CD14-positive monocyte (primary cell): ENCODE measurements at regions not wholly inside any gene's neighbourhood (a gene's known extent, or its start where the extent isn't known, plus 50 kb on each side); places are given as distances from the start of the nearest gene placed in this dataset.

Experiments
- DNase-seq, 3 donors: peaks; one replicate each; pipeline ENCODE4 v3.0.0-alpha.2; 2011 to 2022
- H2AFZ ChIP-seq: 2 replicates; pipeline ENCODE4 v1.6.0; 2012; ENCODE audit warnings: mild to moderate bottlenecking, low read depth, low read length, inconsistent platforms; ENCODE audit not compliant: insufficient read depth, poor library complexity, severe bottlenecking
- H3K27ac ChIP-seq, 2 donors: 1 replicate in 1 of 2; 2 replicates in 1 of 2; pipeline ENCODE4 v1.5.1; 2012 to 2013; ENCODE audit warnings: low read length in 2 of 2, control low read depth in 1 of 2, inconsistent platforms in 1 of 2, low read depth in 1 of 2, mild to moderate bottlenecking in 1 of 2
- H3K27me3 ChIP-seq, 2 donors: one replicate each; pipeline versions ENCODE4 v1.6.0 to v1.6.1; 2011 to 2013; ENCODE audit warnings: low read length in 2 of 2; ENCODE audit not compliant: control insufficient read depth in 2 of 2, insufficient read depth in 2 of 2
- H3K36me3 ChIP-seq, 2 donors: replicated peaks in 1 of 2; 1 replicate in 1 of 2; 2 replicates in 1 of 2; pipeline versions ENCODE4 v1.5.1 to v1.6.1; 2012 to 2013; ENCODE audit warnings: low read length in 2 of 2, control low read depth in 1 of 2, inconsistent platforms in 1 of 2, mild to moderate bottlenecking in 1 of 2; ENCODE audit not compliant: insufficient read depth in 2 of 2, control insufficient read depth in 1 of 2
- H3K4me1 ChIP-seq, 2 donors: 1 replicate in 1 of 2; 2 replicates in 1 of 2; pipeline versions ENCODE4 v1.5.1 to v1.6.1; 2012 to 2013; ENCODE audit warnings: low read length in 2 of 2, control low read depth in 1 of 2, inconsistent platforms in 1 of 2, mild to moderate bottlenecking in 1 of 2, moderate library complexity in 1 of 2; ENCODE audit not compliant: insufficient read depth in 2 of 2, control insufficient read depth in 1 of 2
- H3K4me2 ChIP-seq: replicated peaks from 2 replicates; pipeline ENCODE3; 2012; ENCODE audit warnings: low read length, moderate library complexity, mild to moderate bottlenecking; ENCODE audit not compliant: poor library complexity, severe bottlenecking; ENCODE audit errors: extremely low read depth
- H3K4me3 ChIP-seq, 3 experiments: fragments of 200-600 bp in 1 of 3; sonication (generic) in 1 of 3; replicated peaks in 1 of 3; 1 replicate in 2 of 3; 2 replicates in 1 of 3; pipeline ENCODE4 v1.5.1; 2011 to 2013; ENCODE audit warnings: low read length in 3 of 3, mild to moderate bottlenecking in 3 of 3, control low read depth in 2 of 3, low read depth in 2 of 3, inconsistent platforms in 1 of 3, moderate library complexity in 1 of 3
- H3K79me2 ChIP-seq: 2 replicates; pipeline ENCODE4 v1.6.0; 2012; ENCODE audit warnings: mild to moderate bottlenecking, control low read depth, inconsistent platforms, low read length, moderate library complexity; ENCODE audit not compliant: insufficient read depth
- H3K9ac ChIP-seq: 2 replicates; pipeline ENCODE4 v1.6.0; 2017; ENCODE audit warnings: low read length, mild to moderate bottlenecking; ENCODE audit not compliant: insufficient read depth, poor library complexity, severe bottlenecking
- H3K9me3 ChIP-seq, 2 donors: replicated peaks in 1 of 2; 1 replicate in 1 of 2; 2 replicates in 1 of 2; pipeline versions ENCODE4 v1.5.1 to v1.6.1; 2012 to 2013; ENCODE audit warnings: low read length in 2 of 2, control low read depth in 1 of 2; ENCODE audit not compliant: control insufficient read depth in 1 of 2, insufficient read depth in 1 of 2
- H4K20me1 ChIP-seq: 2 replicates; pipeline ENCODE4 v1.6.0; 2012; ENCODE audit warnings: mild to moderate bottlenecking, low read length, control low read depth, moderate library complexity; ENCODE audit not compliant: insufficient read depth
- H3K27ac Mint-ChIP-seq, 7 donors: one replicate each; pipeline ENCODE4 v1.8.0; 2020; ENCODE audit warnings: mild to moderate bottlenecking in 7 of 7, mixed read lengths in 7 of 7, moderate library complexity in 6 of 7, inconsistent platforms in 2 of 7
- H3K27me3 Mint-ChIP-seq, 3 donors: one replicate each; pipeline ENCODE4 v1.8.0; 2021 to 2022; ENCODE audit warnings: low read depth in 3 of 3, mild to moderate bottlenecking in 3 of 3, mixed read lengths in 3 of 3, moderate library complexity in 3 of 3, inconsistent platforms in 1 of 3
- H3K36me3 Mint-ChIP-seq, 2 donors: one replicate each; pipeline ENCODE4 v1.8.0; 2020; ENCODE audit warnings: mixed read lengths in 2 of 2, inconsistent platforms in 1 of 2, mild to moderate bottlenecking in 1 of 2
- H3K4me1 Mint-ChIP-seq: one replicate; pipeline ENCODE4 v1.8.0; 2020; ENCODE audit warnings: mild to moderate bottlenecking, mixed read lengths
- H3K4me3 Mint-ChIP-seq, 2 donors: one replicate each; pipeline ENCODE4 v1.8.0; 2020; ENCODE audit warnings: mild to moderate bottlenecking in 2 of 2, mixed read lengths in 2 of 2, moderate library complexity in 1 of 2
- H3K9me3 Mint-ChIP-seq, 7 donors: one replicate each; pipeline ENCODE4 v1.8.0; 2020 to 2022; ENCODE audit warnings: mixed read lengths in 7 of 7, mild to moderate bottlenecking in 6 of 7, moderate library complexity in 6 of 7, inconsistent platforms in 2 of 7
- CTCF ChIP-seq: fragments of 200-600 bp; IDR thresholded peaks from one replicate; pipeline ENCODE4 v1.8.0; 2022; ENCODE audit warnings: antibody characterized with exemption, mild to moderate bottlenecking
- WGBS: methylation state at CpG from one replicate; pipeline ENCODE4 v1.1.5; 2013; ENCODE audit warnings: missing lambda C conversion rate; ENCODE audit not compliant: insufficient coverage; 5-methylcytosine and 5-hydroxymethylcytosine counted together
- intact Hi-C, 2 donors: fragments of 100-400 bp; cut with micrococcal nuclease; formaldehyde crosslinking; loops; one replicate each; pipeline versions ENCODE4 v1.15.0 to v1.15.1; 2023

- peaks cover 7% of the 10 kb centered on the region for H3K4me1 Mint-ChIP-seq
- WGBS: 91% methylated on average over 4 of the region's 10 CpGs
- Histone ChIP-seq H3K4me1 (peaks cover 2 to 3% of the 10 kb centered on the region in 2 donors), H3K4me3 (no peak overlapping the region), H2AFZ (no peak overlapping the region), H3K27ac (no peak overlapping the region), H3K79me2 (no peaks in the 10 kb centered on the region), H3K36me3 (no peaks in the 10 kb centered on the region), H3K27me3 (no peaks in the 10 kb centered on the region), H3K9me3 (no peaks in the 10 kb centered on the region), H4K20me1 (no peaks in the 10 kb centered on the region), H3K4me2 (no peak overlapping the region), H3K9ac (no peak overlapping the region)
- H3K27ac Mint-ChIP-seq: no peak overlapping the region
- DNase-seq: no peak
- no peaks in the 10 kb centered on the region for H3K36me3 Mint-ChIP-seq
- intact Hi-C loops: loop anchor here in 1 of 2 donors (10.0 kb wide), 1 partner anchor 309 kb away; no protein-coding TSS in a partner anchor
- no peak overlapping the region for H3K4me3 Mint-ChIP-seq
- H3K9me3 Mint-ChIP-seq: no peaks in the 10 kb centered on the region
- TF ChIP-seq CTCF: no peak
- peaks cover 0 to 4% (median 0%) of the 10 kb centered on the region in 3 donors for H3K27me3 Mint-ChIP-seq
Observed at GRCh38 chr15:62785881-62786828, 256.4 kb upstream of the TPM1 start.

- H3K4me3 ChIP-seq: no peak overlapping the region
- no peaks in the 10 kb centered on the region for H3K4me1 ChIP-seq
- no peaks in the 10 kb centered on the region for H3K9me3 ChIP-seq
- H3K27me3 ChIP-seq: no peaks in the 10 kb centered on the region
- H3K79me2 ChIP-seq: no peaks in the 10 kb centered on the region
- H4K20me1 ChIP-seq: no peaks in the 10 kb centered on the region
- intact Hi-C loops: loop anchor here in 1 of 2 donors (10.0 kb wide), 1 partner anchor 307 kb away; no protein-coding TSS in a partner anchor
- no peak for TF ChIP-seq CTCF
- no peak overlapping the region for H3K4me2 ChIP-seq
- H3K9ac ChIP-seq: no peak overlapping the region
- H3K4me1 Mint-ChIP-seq: no peaks in the 10 kb centered on the region
- H3K9me3 Mint-ChIP-seq: no peaks in the 10 kb centered on the region
- H2AFZ ChIP-seq: no peak overlapping the region
- no peak overlapping the region for H3K4me3 Mint-ChIP-seq
- no CpG with 5 or more reads among the region's 7 CpGs for WGBS
- no peaks in the 10 kb centered on the region for H3K36me3 ChIP-seq
- DNase-seq: no peak
- H3K27ac Mint-ChIP-seq: no peak overlapping the region
- peaks cover 0 to 4% (median 0%) of the 10 kb centered on the region in 3 donors for H3K27me3 Mint-ChIP-seq
- H3K36me3 Mint-ChIP-seq: no peaks in the 10 kb centered on the region
- H3K27ac ChIP-seq: no peak overlapping the region
Observed at GRCh38 chr15:62787401-62787800, 255.1 kb upstream of the TPM1 start.
